BLaER1 (cell line): ENCODE measurements at regions not wholly inside any gene's neighbourhood (a gene's known extent, or its start where the extent isn't known, plus 50 kb on each side); places are given as distances from the start of the nearest gene placed in this dataset.
"Not testable (repeated sequence)": the region's sequence is repeated elsewhere in the genome, so short reads cannot be mapped to it uniquely, and the experiment has no call there.

Experiments used
- H3K27ac ChIP-seq: shearing (Covaris generic); formaldehyde crosslinking; 2 replicates; pipeline ENCODE4 v1.8.1; 2022
- H3K27me3 ChIP-seq: shearing (Covaris generic); formaldehyde crosslinking; 2 replicates; pipeline ENCODE4 v1.8.1; 2022
- H3K36me3 ChIP-seq: shearing (Covaris generic); formaldehyde crosslinking; 2 replicates; pipeline ENCODE4 v1.8.1; 2022
- H3K4me1 ChIP-seq: shearing (Covaris generic); formaldehyde crosslinking; 2 replicates; pipeline ENCODE4 v1.8.1; 2022
- H3K4me2 ChIP-seq: shearing (Covaris generic); formaldehyde crosslinking; 2 replicates; pipeline ENCODE4 v1.8.1; 2022
- H3K4me3 ChIP-seq: shearing (Covaris generic); formaldehyde crosslinking; 2 replicates; pipeline ENCODE4 v1.8.1; 2022
- H3K9ac ChIP-seq: shearing (Covaris generic); formaldehyde crosslinking; 2 replicates; pipeline ENCODE4 v1.8.1; 2022
- H3K9me3 ChIP-seq: shearing (Covaris generic); formaldehyde crosslinking; 2 replicates; pipeline ENCODE4 v1.8.1; 2022
- H4K20me1 ChIP-seq: shearing (Covaris generic); formaldehyde crosslinking; 2 replicates; pipeline ENCODE4 v1.8.1; 2022
- Cebpa-rat ChIP-seq: shearing (Covaris generic); IDR thresholded peaks from 2 replicates; pipeline ENCODE4 v1.8.1; 2022

DNA sequence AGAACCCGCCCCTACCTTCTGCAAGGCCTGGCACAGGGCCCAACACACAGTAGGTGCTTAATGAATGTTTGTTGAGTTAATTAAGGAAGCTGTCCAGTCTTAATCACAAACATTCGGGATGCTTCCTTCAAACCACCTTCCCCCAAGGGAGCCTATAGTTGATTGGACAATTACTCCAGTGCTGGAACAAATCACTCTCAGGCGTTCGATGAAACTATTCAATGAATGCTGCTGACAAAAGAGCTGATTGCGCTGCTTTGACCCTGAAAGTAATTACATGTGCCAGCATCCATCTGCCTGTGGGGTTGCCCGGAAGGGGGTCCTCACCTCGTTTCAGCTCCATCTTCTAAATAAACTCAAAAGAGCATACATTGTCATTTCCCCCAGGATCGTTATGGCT, 112.0 kb upstream of the SRSF6 start:
- H4K20me1 ChIP-seq, result no peaks in the 10 kb centered on the region
- no peaks in the 10 kb centered on the region for H3K9me3 ChIP-seq
- no peaks in the 10 kb centered on the region for H3K27me3 ChIP-seq
- no peak overlapping the region for H3K27ac ChIP-seq
- H3K4me2 ChIP-seq, result no peak overlapping the region
- no peaks in the 10 kb centered on the region for H3K4me1 ChIP-seq
- no peak overlapping the region for H3K4me3 ChIP-seq
- H3K36me3 ChIP-seq, result no peaks in the 10 kb centered on the region
- TF ChIP-seq Cebpa-rat, result no peak
- no peak overlapping the region for H3K9ac ChIP-seq

GRCh38 chr20:43341511-43341910, 116.2 kb upstream of the SRSF6 start:
- Histone ChIP-seq H4K20me1 (no peaks in the 10 kb centered on the region), H3K36me3 (no peaks in the 10 kb centered on the region), H3K4me3 (no peak overlapping the region), H3K4me1 (no peaks in the 10 kb centered on the region), H3K27ac (no peak overlapping the region), H3K27me3 (no peaks in the 10 kb centered on the region), H3K9ac (no peak overlapping the region), H3K4me2 (no peak overlapping the region), H3K9me3 (peaks cover 16% of the 10 kb centered on the region)
- TF ChIP-seq Cebpa-rat, result no peak

GRCh38 chr20:43337036-43337435, 120.7 kb upstream of the SRSF6 start:
- TF ChIP-seq Cebpa-rat, result no peak
- H3K4me1 ChIP-seq, result no peaks in the 10 kb centered on the region
- H3K9ac ChIP-seq, result no peak overlapping the region
- no peaks in the 10 kb centered on the region for H3K36me3 ChIP-seq
- H3K27ac ChIP-seq, result no peak overlapping the region
- H4K20me1 ChIP-seq, result no peaks in the 10 kb centered on the region
- H3K4me2 ChIP-seq, result no peak overlapping the region
- H3K27me3 ChIP-seq, result no peaks in the 10 kb centered on the region
- no peak overlapping the region for H3K4me3 ChIP-seq
- H3K9me3 ChIP-seq, result peaks cover 52% of the 10 kb centered on the region

GRCh38 chr20:43334080-43334479, 123.6 kb upstream of the SRSF6 start:
- H3K4me2 ChIP-seq, result no peak overlapping the region
- H3K27me3 ChIP-seq, result no peaks in the 10 kb centered on the region
- no peaks in the 10 kb centered on the region for H4K20me1 ChIP-seq
- peaks cover 49% of the 10 kb centered on the region for H3K9me3 ChIP-seq
- H3K4me3 ChIP-seq, result no peak overlapping the region
- no peak overlapping the region for H3K27ac ChIP-seq
- H3K4me1 ChIP-seq, result no peaks in the 10 kb centered on the region
- no peak overlapping the region for H3K9ac ChIP-seq
- H3K36me3 ChIP-seq, result no peaks in the 10 kb centered on the region
- no peak for TF ChIP-seq Cebpa-rat

GRCh38 chr20:43331906-43332305, 125.8 kb upstream of the SRSF6 start:
- TF ChIP-seq Cebpa-rat, result no peak
- no peak overlapping the region for H3K4me3 ChIP-seq
- no peaks in the 10 kb centered on the region for H4K20me1 ChIP-seq
- H3K4me2 ChIP-seq, result no peak overlapping the region
- H3K9ac ChIP-seq, result no peak overlapping the region
- no peaks in the 10 kb centered on the region for H3K36me3 ChIP-seq
- no peak overlapping the region for H3K27ac ChIP-seq
- H3K27me3 ChIP-seq, result no peaks in the 10 kb centered on the region
- peaks cover 39% of the 10 kb centered on the region for H3K9me3 ChIP-seq
- no peaks in the 10 kb centered on the region for H3K4me1 ChIP-seq

- TF ChIP-seq Cebpa-rat, result no peak
Measured at GRCh38 chr20:43328697-43329096, 129.0 kb upstream of the SRSF6 start.

DNA sequence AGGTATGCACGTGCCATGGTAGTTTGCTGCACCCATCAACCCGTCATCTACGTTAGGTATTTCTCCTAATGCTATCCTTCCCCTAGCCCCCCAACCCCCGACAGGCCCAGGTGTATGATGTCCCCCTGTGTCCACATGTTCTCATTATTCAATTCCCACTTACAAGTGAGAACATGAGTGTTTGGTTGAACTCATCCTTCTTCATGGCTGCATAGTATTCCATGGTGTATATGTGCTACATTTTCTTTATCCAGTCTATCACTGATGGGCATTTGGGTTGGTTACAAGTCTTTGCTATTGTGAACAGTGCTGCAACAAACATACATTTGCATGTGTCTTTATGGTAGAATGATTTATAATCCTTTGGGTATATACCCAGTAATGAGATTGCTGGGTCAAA, 130.5 kb upstream of the SRSF6 start:
- H3K9me3 ChIP-seq, H3K4me2 ChIP-seq, H3K36me3 ChIP-seq, H4K20me1 ChIP-seq, H3K4me3 ChIP-seq, H3K27ac ChIP-seq, H3K27me3 ChIP-seq, H3K4me1 ChIP-seq, H3K9ac ChIP-seq: not testable (repeated sequence)

More at GRCh38 chr20:43328697-43329096, 129.0 kb upstream of the SRSF6 start:
- H3K4me3 ChIP-seq, result no peak overlapping the region
- no peak overlapping the region for H3K27ac ChIP-seq
- no peaks in the 10 kb centered on the region for H3K27me3 ChIP-seq
- H3K4me1 ChIP-seq, result no peaks in the 10 kb centered on the region
- H3K36me3 ChIP-seq, result no peaks in the 10 kb centered on the region
- no peak overlapping the region for H3K4me2 ChIP-seq
- H3K9ac ChIP-seq, result no peak overlapping the region
- peaks cover 16% of the 10 kb centered on the region for H3K9me3 ChIP-seq
- no peaks in the 10 kb centered on the region for H4K20me1 ChIP-seq

- H3K27me3 ChIP-seq, result no peaks in the 10 kb centered on the region
Measured at GRCh38 chr20:43325926-43326325, 131.8 kb upstream of the SRSF6 start.

DNA sequence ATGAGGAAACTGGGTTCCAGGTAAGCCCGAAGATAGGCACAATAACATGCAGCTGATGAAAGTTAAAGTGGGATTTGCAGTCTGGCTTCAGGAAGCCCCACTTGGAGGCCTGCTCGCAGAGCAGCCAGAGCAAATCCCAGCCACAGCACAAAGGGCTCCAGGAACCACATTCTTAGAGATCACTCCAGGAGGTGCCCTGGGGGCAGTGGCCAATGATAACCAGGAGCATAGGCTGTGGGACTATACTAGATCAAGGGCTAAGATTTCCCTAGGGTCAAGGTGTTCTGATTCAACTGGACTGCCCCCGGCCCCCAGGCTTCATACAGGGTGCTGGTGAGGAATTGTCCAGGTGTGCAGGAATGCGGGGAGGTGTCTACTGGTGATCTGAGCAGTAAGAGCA, 133.9 kb upstream of the PTPRT start:
- H3K9me3 ChIP-seq, result no peaks in the 10 kb centered on the region
- H3K4me2 ChIP-seq, result no peak overlapping the region
- no peaks in the 10 kb centered on the region for H3K4me1 ChIP-seq
- TF ChIP-seq Cebpa-rat, result no peak
- no peaks in the 10 kb centered on the region for H3K27me3 ChIP-seq
- H3K9ac ChIP-seq, result no peak overlapping the region
- H3K36me3 ChIP-seq, result no peaks in the 10 kb centered on the region
- H3K27ac ChIP-seq, result no peak overlapping the region
- no peak overlapping the region for H3K4me3 ChIP-seq
- H4K20me1 ChIP-seq, result no peaks in the 10 kb centered on the region

More at GRCh38 chr20:43325926-43326325, 131.8 kb upstream of the SRSF6 start:
- Histone ChIP-seq H3K4me2 (no peak overlapping the region), H3K4me3 (no peak overlapping the region), H3K36me3 (no peaks in the 10 kb centered on the region), H3K9me3 (no peaks in the 10 kb centered on the region), H3K4me1 (no peaks in the 10 kb centered on the region), H3K9ac (no peak overlapping the region), H3K27ac (no peak overlapping the region), H4K20me1 (no peaks in the 10 kb centered on the region)
- no peak for TF ChIP-seq Cebpa-rat

GRCh38 chr20:43322851-43323250, 133.1 kb upstream of the PTPRT start:
- H3K27ac ChIP-seq, result no peak overlapping the region
- TF ChIP-seq Cebpa-rat, result no peak
- no peak overlapping the region for H3K9ac ChIP-seq
- no peaks in the 10 kb centered on the region for H3K9me3 ChIP-seq
- H3K4me1 ChIP-seq, result no peaks in the 10 kb centered on the region
- no peak overlapping the region for H3K4me3 ChIP-seq
- H3K27me3 ChIP-seq, result no peaks in the 10 kb centered on the region
- no peaks in the 10 kb centered on the region for H3K36me3 ChIP-seq
- no peak overlapping the region for H3K4me2 ChIP-seq
- H4K20me1 ChIP-seq, result no peaks in the 10 kb centered on the region

GRCh38 chr20:43320536-43320935, 130.8 kb upstream of the PTPRT start:
- Histone ChIP-seq H4K20me1 (no peaks in the 10 kb centered on the region), H3K4me1 (no peaks in the 10 kb centered on the region), H3K4me2 (no peak overlapping the region), H3K9ac (no peak overlapping the region), H3K36me3 (no peaks in the 10 kb centered on the region), H3K27ac (no peak overlapping the region), H3K9me3 (no peaks in the 10 kb centered on the region), H3K27me3 (no peaks in the 10 kb centered on the region), H3K4me3 (no peak overlapping the region)
- TF ChIP-seq Cebpa-rat, result no peak
